ENCODE measurements at regions not wholly inside any gene's neighbourhood (a gene's known extent, or its start where the extent isn't known, plus 50 kb on each side); places are given as distances from the start of the nearest gene placed in this dataset.

DNA sequence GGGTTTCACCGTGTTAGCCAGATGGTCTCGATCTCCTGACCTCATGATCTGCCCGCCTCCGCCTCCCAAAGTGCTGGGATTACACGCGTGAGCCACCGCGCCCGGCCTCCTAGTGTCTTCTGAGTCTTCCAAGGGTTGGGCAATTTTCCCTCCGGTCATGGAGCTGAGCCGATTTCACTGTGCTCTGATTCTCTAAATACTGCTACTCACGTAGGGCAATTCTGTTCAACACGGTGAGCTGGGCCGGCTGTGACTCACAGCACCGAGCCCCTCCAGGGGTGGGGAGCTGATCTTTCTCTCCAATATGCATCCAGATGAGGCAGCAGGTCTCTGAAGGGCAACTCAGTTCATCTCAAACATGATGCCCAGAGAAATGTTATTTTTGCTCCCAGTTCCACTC lies 71.6 kb upstream of the CD93 start:
- TF ChIP-seq, protein P1, sequence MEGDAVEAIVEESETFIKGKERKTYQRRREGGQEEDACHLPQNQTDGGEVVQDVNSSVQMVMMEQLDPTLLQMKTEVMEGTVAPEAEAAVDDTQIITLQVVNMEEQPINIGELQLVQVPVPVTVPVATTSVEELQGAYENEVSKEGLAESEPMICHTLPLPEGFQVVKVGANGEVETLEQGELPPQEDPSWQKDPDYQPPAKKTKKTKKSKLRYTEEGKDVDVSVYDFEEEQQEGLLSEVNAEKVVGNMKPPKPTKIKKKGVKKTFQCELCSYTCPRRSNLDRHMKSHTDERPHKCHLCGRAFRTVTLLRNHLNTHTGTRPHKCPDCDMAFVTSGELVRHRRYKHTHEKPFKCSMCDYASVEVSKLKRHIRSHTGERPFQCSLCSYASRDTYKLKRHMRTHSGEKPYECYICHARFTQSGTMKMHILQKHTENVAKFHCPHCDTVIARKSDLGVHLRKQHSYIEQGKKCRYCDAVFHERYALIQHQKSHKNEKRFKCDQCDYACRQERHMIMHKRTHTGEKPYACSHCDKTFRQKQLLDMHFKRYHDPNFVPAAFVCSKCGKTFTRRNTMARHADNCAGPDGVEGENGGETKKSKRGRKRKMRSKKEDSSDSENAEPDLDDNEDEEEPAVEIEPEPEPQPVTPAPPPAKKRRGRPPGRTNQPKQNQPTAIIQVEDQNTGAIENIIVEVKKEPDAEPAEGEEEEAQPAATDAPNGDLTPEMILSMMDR (conservative IDR thresholded peaks at IDR 0.05; ENCODE audit: low read depth, low read length), result no peak
- TF ChIP-seq POLR2A (IDR thresholded peaks at IDR 0.05; ENCODE audit: low read depth, low read length), result no peak
- no peak for TF ChIP-seq MXI1 (IDR thresholded peaks at IDR 0.05; ENCODE audit: borderline replicate concordance, low read depth, low read length)
- no peak for TF ChIP-seq SMC3 (IDR thresholded peaks at IDR 0.05; ENCODE audit: low read depth, low read length)
- no peak for TF ChIP-seq BHLHE40 (IDR thresholded peaks at IDR 0.05; ENCODE audit: low read depth, low read length)
- no peak for TF ChIP-seq MAZ (IDR thresholded peaks at IDR 0.05; ENCODE audit: borderline replicate concordance, low read depth, low read length)
